ENCODE measurements at regions not wholly inside any gene's neighbourhood (a gene's known extent, or its start where the extent isn't known, plus 50 kb on each side); places are given as distances from the start of the nearest gene placed in this dataset.

DNA sequence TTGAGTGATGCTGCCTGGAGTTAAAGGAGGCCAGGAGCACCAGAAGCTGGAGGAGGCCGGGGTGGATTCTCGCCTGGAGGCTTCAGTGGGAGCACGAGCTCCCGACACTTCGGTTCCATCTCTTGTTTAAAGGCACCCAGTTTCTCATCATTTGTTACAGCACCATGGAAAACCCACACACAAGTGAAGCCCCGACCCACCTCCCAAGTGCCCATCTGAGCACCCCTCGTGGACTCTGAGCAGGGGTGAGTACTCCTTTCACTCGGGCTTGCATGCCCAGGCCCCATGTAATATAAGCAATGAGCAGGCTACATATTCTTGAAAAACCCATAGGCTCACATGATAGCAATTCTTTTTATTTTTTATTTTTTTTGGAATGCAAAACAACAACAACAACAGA is 196.9 kb upstream of the MAF start:
- TF ChIP-seq, protein P1, sequence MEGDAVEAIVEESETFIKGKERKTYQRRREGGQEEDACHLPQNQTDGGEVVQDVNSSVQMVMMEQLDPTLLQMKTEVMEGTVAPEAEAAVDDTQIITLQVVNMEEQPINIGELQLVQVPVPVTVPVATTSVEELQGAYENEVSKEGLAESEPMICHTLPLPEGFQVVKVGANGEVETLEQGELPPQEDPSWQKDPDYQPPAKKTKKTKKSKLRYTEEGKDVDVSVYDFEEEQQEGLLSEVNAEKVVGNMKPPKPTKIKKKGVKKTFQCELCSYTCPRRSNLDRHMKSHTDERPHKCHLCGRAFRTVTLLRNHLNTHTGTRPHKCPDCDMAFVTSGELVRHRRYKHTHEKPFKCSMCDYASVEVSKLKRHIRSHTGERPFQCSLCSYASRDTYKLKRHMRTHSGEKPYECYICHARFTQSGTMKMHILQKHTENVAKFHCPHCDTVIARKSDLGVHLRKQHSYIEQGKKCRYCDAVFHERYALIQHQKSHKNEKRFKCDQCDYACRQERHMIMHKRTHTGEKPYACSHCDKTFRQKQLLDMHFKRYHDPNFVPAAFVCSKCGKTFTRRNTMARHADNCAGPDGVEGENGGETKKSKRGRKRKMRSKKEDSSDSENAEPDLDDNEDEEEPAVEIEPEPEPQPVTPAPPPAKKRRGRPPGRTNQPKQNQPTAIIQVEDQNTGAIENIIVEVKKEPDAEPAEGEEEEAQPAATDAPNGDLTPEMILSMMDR (IDR thresholded peaks at IDR 0.05) = no peak
- TF ChIP-seq POLR2A (IDR thresholded peaks at IDR 0.05) = no peak

Data from Peyer's patch (tissue), 4 donors.